Activated CD4-positive, alpha-beta T cell treated with anti-CD3 and anti-CD28 coated beads for 4 hours (primary cell): ENCODE measurements at regions not wholly inside any gene's neighbourhood (a gene's known extent, or its start where the extent isn't known, plus 50 kb on each side); places are given as distances from the start of the nearest gene placed in this dataset.

Source experiments
- DNase-seq, 2 donors: peaks; one replicate each; pipeline ENCODE4 v3.0.0-alpha.2; 2020

GRCh38 chr13:33472446-33472845 is 186.9 kb upstream of the STARD13 start:
- DNase-seq: no peak

- no peak for DNase-seq
These were observed 193.6 kb upstream of the STARD13 start for GRCh38 chr13:33479105-33479504.

GRCh38 chr13:33480561-33480960 is 195.0 kb upstream of the STARD13 start:
- DNase-seq: no peak

GRCh38 chr13:33483471-33483870 is 197.9 kb upstream of the STARD13 start:
- DNase-seq: no peak

GRCh38 chr13:33485247-33485646 is 199.7 kb upstream of the STARD13 start:
- no peak for DNase-seq

GRCh38 chr13:33487575-33488243 is 202.2 kb upstream of the STARD13 start:
- DNase-seq: no peak

GRCh38 chr13:33489563-33489962 is 204.0 kb upstream of the STARD13 start:
- DNase-seq: no peak

- DNase-seq: no peak
These were observed 205.1 kb upstream of the STARD13 start for GRCh38 chr13:33490461-33491327.

- DNase-seq: no peak
These were observed 208.3 kb upstream of the STARD13 start for GRCh38 chr13:33493672-33494365.

GRCh38 chr13:33494596-33495204 is 209.1 kb upstream of the STARD13 start:
- no peak for DNase-seq

- no peak for DNase-seq
These were observed 210.8 kb upstream of the STARD13 start for GRCh38 chr13:33496336-33496735.

GRCh38 chr13:33497146-33497845 is 211.7 kb upstream of the STARD13 start:
- no peak for DNase-seq

GRCh38 chr13:33508060-33508459 is 222.5 kb upstream of the STARD13 start:
- no peak for DNase-seq

- DNase-seq: no peak
These were observed 224.2 kb upstream of the STARD13 start for GRCh38 chr13:33509642-33510229.

- no peak for DNase-seq
These were observed 224.9 kb upstream of the STARD13 start for GRCh38 chr13:33510350-33510970.

GRCh38 chr13:33512880-33513554 is 227.5 kb upstream of the STARD13 start:
- DNase-seq: no peak

- DNase-seq: no peak
These were observed 228.8 kb upstream of the STARD13 start for GRCh38 chr13:33514362-33514761.

GRCh38 chr13:33515146-33515545 is 229.6 kb upstream of the STARD13 start:
- no peak for DNase-seq

GRCh38 chr13:33518452-33518851 is 232.9 kb upstream of the STARD13 start:
- no peak for DNase-seq

- DNase-seq: no peak
These were observed 234.3 kb upstream of the STARD13 start for GRCh38 chr13:33519561-33520467.
